Loucy (cell line): ENCODE measurements at regions not wholly inside any gene's neighbourhood (a gene's known extent, or its start where the extent isn't known, plus 50 kb on each side); places are given as distances from the start of the nearest gene placed in this dataset.

Source experiments
- H2AFZ ChIP-seq: fragments of 200-600 bp; sonication (generic); 2 replicates; pipeline ENCODE4 v1.6.0; 2016; ENCODE audit warnings: antibody characterized with exemption, mild to moderate bottlenecking, low read length, moderate library complexity
- H3F3A ChIP-seq: fragments of 200-600 bp; 2 replicates; pipeline ENCODE4 v1.6.0; 2016; ENCODE audit warnings: antibody characterized with exemption, low read depth, mild to moderate bottlenecking
- H3K27me3 ChIP-seq: fragments of 200-600 bp; sonication (generic); 2 replicates; pipeline ENCODE4 v1.6.1; 2014; ENCODE audit warnings: low read length, mild to moderate bottlenecking; ENCODE audit not compliant: insufficient read depth, poor library complexity, severe bottlenecking
- H3K36me3 ChIP-seq: fragments of 200-600 bp; sonication (generic); 2 replicates; pipeline ENCODE4 v1.6.1; 2016; ENCODE audit warnings: low read length; ENCODE audit not compliant: insufficient read depth
- H3K4me1 ChIP-seq: fragments of 200-600 bp; sonication (generic); 2 replicates; pipeline ENCODE4 v1.5.1; 2014; ENCODE audit warnings: low read length, mild to moderate bottlenecking; ENCODE audit not compliant: insufficient read depth, poor library complexity, severe bottlenecking
- H3K4me2 ChIP-seq: fragments of 200-600 bp; sonication (generic); 2 replicates; pipeline ENCODE4 v1.6.0; 2014; ENCODE audit warnings: antibody characterized with exemption, low read length, low read depth, mild to moderate bottlenecking; ENCODE audit not compliant: poor library complexity, severe bottlenecking
- H3K4me3 ChIP-seq: fragments of 200-600 bp; sonication (generic); 2 replicates; pipeline ENCODE4 v1.5.1; 2014; ENCODE audit warnings: low read length, mild to moderate bottlenecking, mixed read lengths; ENCODE audit not compliant: poor library complexity, severe bottlenecking
- H3K79me2 ChIP-seq: fragments of 200-600 bp; sonication (generic); 2 replicates; pipeline ENCODE4 v1.6.1; 2014; ENCODE audit warnings: low read length; ENCODE audit not compliant: insufficient read depth
- H3K9ac ChIP-seq: fragments of 200-600 bp; sonication (generic); 2 replicates; pipeline ENCODE4 v1.6.0; 2014; ENCODE audit warnings: mild to moderate bottlenecking, low read depth, low read length, moderate library complexity; ENCODE audit not compliant: poor library complexity, severe bottlenecking
- H3K9me2 ChIP-seq: fragments of 200-600 bp; sonication (generic); replicated peaks from 2 replicates; pipeline ENCODE4 v1.6.1; 2016; ENCODE audit warnings: low read depth, low read length, mixed read lengths
- H3K9me3 ChIP-seq: fragments of 200-600 bp; sonication (generic); 2 replicates; pipeline ENCODE4 v1.6.1; 2014; ENCODE audit warnings: mild to moderate bottlenecking, antibody characterized with exemption, low read length, low read depth; ENCODE audit not compliant: insufficient read depth
- H4K20me1 ChIP-seq: fragments of 200-600 bp; sonication (generic); 2 replicates; pipeline ENCODE4 v1.6.0; 2014; ENCODE audit warnings: antibody characterized with exemption, low read length, mild to moderate bottlenecking; ENCODE audit not compliant: insufficient read depth, poor library complexity, severe bottlenecking
- CTCF ChIP-seq: fragments of 200-600 bp; sonication (generic); conservative IDR thresholded peaks from 2 replicates; pipeline ENCODE4 v1.5.1; 2014; ENCODE audit warnings: mild to moderate bottlenecking, antibody characterized with exemption, low read length
- EZH2phosphoT487 ChIP-seq: fragments of 200-600 bp; IDR thresholded peaks from 2 replicates; pipeline ENCODE4 v1.6.1; 2018; ENCODE audit warnings: antibody characterized with exemption, mild to moderate bottlenecking, moderate library complexity, borderline replicate concordance

- no peak overlapping the region for H2AFZ ChIP-seq
- H3K9ac ChIP-seq: no peak overlapping the region
- H3K4me3 ChIP-seq: no peak overlapping the region
- no peaks in the 10 kb centered on the region for H3K27me3 ChIP-seq
- H3K4me1 ChIP-seq: no peaks in the 10 kb centered on the region
- H3K36me3 ChIP-seq: no peaks in the 10 kb centered on the region
- no peaks in the 10 kb centered on the region for H3K9me3 ChIP-seq
- no peaks in the 10 kb centered on the region for H3K9me2 ChIP-seq
- H3F3A ChIP-seq: no peaks in the 10 kb centered on the region
- no peaks in the 10 kb centered on the region for H4K20me1 ChIP-seq
- no peaks in the 10 kb centered on the region for H3K79me2 ChIP-seq
- TF ChIP-seq EZH2phosphoT487: no peak
- TF ChIP-seq CTCF: no peak
- H3K4me2 ChIP-seq: no peak overlapping the region
Measured at GRCh38 chr1:14442669-14443068, 155.8 kb upstream of the KAZN start.

- no peak for TF ChIP-seq EZH2phosphoT487
- no peak for TF ChIP-seq CTCF
- Histone ChIP-seq H3K27me3 (no peaks in the 10 kb centered on the region), H2AFZ (no peak overlapping the region)
Measured at GRCh38 chr1:14443164-14443787, 155.2 kb upstream of the KAZN start.

GRCh38 chr1:14451217-14451616, 147.3 kb upstream of the KAZN start:
- H3K4me3 ChIP-seq: no peak overlapping the region
- H3K9me3 ChIP-seq: no peaks in the 10 kb centered on the region; the same call in 1 of the 2 replicates
- H4K20me1 ChIP-seq: no peaks in the 10 kb centered on the region
- no peaks in the 10 kb centered on the region for H3K27me3 ChIP-seq
- no peaks in the 10 kb centered on the region for H3K79me2 ChIP-seq
- H2AFZ ChIP-seq: no peak overlapping the region
- no peak for TF ChIP-seq CTCF
- TF ChIP-seq EZH2phosphoT487: no peak
- no peaks in the 10 kb centered on the region for H3K9me2 ChIP-seq
- H3K9ac ChIP-seq: no peak overlapping the region
- H3K4me1 ChIP-seq: no peaks in the 10 kb centered on the region
- H3K36me3 ChIP-seq: no peaks in the 10 kb centered on the region
- no peak overlapping the region for H3K4me2 ChIP-seq
- no peaks in the 10 kb centered on the region for H3F3A ChIP-seq

More at GRCh38 chr1:14443164-14443787, 155.2 kb upstream of the KAZN start:
- Histone ChIP-seq H4K20me1 (no peaks in the 10 kb centered on the region), H3K9ac (no peak overlapping the region), H3K4me1 (no peaks in the 10 kb centered on the region), H3K36me3 (no peaks in the 10 kb centered on the region), H3K9me3 (no peaks in the 10 kb centered on the region), H3K79me2 (no peaks in the 10 kb centered on the region), H3F3A (no peaks in the 10 kb centered on the region), H3K4me3 (no peak overlapping the region), H3K9me2 (no peaks in the 10 kb centered on the region), H3K4me2 (no peak overlapping the region)
